ENCODE measurements at regions not wholly inside any gene's neighbourhood (a gene's known extent, or its start where the extent isn't known, plus 50 kb on each side); places are given as distances from the start of the nearest gene placed in this dataset.

DNA sequence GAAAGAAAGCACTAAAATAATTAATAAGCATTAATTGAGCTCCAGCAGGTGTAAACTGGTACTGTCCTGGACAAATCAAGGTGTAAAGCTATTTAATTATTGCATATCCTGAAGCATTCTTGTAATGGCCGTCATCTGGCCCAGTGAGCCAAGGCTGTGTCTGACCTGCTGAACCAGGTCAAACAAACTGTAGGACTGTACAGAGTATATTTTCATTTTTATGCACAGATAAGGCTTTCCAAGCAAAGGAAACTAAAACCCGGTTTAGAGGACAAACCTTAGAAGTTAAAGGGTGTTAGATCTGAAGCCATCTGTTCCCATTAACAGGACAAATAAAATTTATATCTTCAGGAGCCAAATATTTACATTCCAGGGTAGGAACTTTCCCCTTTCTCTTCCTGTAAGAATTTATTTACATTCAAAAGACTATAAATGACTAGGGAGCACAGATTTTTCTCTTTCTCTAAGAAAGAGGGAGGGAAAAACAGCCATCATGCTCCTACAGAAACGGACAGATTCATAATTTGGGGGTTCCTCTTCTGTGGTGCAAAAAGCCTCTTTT, 69.8 kb downstream of the ESM1 start:
- TF ChIP-seq SIN3A (IDR thresholded peaks at IDR 0.05; ENCODE audit: borderline replicate concordance, insufficient read depth, low read length), result no peak
- TF ChIP-seq POLR2AphosphoS5 (IDR thresholded peaks at IDR 0.05; ENCODE audit: low read depth, low read length), result no peak
- TF ChIP-seq, protein P1, sequence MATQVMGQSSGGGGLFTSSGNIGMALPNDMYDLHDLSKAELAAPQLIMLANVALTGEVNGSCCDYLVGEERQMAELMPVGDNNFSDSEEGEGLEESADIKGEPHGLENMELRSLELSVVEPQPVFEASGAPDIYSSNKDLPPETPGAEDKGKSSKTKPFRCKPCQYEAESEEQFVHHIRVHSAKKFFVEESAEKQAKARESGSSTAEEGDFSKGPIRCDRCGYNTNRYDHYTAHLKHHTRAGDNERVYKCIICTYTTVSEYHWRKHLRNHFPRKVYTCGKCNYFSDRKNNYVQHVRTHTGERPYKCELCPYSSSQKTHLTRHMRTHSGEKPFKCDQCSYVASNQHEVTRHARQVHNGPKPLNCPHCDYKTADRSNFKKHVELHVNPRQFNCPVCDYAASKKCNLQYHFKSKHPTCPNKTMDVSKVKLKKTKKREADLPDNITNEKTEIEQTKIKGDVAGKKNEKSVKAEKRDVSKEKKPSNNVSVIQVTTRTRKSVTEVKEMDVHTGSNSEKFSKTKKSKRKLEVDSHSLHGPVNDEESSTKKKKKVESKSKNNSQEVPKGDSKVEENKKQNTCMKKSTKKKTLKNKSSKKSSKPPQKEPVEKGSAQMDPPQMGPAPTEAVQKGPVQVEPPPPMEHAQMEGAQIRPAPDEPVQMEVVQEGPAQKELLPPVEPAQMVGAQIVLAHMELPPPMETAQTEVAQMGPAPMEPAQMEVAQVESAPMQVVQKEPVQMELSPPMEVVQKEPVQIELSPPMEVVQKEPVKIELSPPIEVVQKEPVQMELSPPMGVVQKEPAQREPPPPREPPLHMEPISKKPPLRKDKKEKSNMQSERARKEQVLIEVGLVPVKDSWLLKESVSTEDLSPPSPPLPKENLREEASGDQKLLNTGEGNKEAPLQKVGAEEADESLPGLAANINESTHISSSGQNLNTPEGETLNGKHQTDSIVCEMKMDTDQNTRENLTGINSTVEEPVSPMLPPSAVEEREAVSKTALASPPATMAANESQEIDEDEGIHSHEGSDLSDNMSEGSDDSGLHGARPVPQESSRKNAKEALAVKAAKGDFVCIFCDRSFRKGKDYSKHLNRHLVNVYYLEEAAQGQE (IDR thresholded peaks at IDR 0.05; ENCODE audit: insufficient read depth in 1 of 2, low read depth in 2 of 2, low read length in 2 of 2), result no peak
- TF ChIP-seq TAF1 (IDR thresholded peaks at IDR 0.05; ENCODE audit: borderline replicate concordance, insufficient read depth, low read length), result no peak
- no peak for TF ChIP-seq FOXP2 (optimal IDR thresholded peaks at IDR 0.05; ENCODE audit: borderline replicate concordance, extremely low read depth, extremely low read length, insufficient read depth)

Data from PFSK-1 (cell line).